ENCODE measurements at regions not wholly inside any gene's neighbourhood (a gene's known extent, or its start where the extent isn't known, plus 50 kb on each side); places are given as distances from the start of the nearest gene placed in this dataset.
"Not testable (repeated sequence)": the region's sequence is repeated elsewhere in the genome, so short reads cannot be mapped to it uniquely, and the experiment has no call there.

DNA sequence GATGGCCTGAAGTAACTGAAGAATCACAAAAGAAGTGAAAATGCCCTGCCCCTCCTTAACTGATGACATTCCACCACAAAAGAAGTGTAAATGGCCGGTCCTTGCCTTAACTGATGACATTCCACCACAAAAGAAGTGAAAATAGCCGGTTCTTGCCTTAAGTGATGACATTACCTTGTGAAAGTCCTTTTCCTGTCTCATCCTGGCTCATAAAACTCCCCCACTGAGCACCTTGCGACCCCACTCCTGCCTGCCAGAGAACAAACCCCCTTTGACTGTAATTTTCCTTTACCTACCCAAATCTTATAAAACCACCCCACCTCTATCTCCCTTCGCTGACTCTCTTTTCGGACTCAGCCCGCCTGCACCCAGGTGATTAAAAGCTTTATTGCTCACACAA, 262.0 kb upstream of the MTMR8 start:
- not testable (repeated sequence) for TF ChIP-seq POLR2A, POLR2AphosphoS5, TAF1 (IDR thresholded peaks at IDR 0.05; ENCODE audit: low read depth, low read length)
